Immature natural killer cell (primary cell): ENCODE measurements at regions not wholly inside any gene's neighbourhood (a gene's known extent, or its start where the extent isn't known, plus 50 kb on each side); places are given as distances from the start of the nearest gene placed in this dataset.

Experiments
- DNase-seq, 3 donors: peaks; one replicate each; pipeline ENCODE4 v3.0.0; 2022; ENCODE audit warnings: mixed read lengths in 1 of 3
- H3K27ac Mint-ChIP-seq, 6 donors: one replicate each; pipeline ENCODE4 v1.8.0; 2020; ENCODE audit warnings: mixed read lengths in 6 of 6, mild to moderate bottlenecking in 5 of 6, inconsistent platforms in 4 of 6, moderate library complexity in 3 of 6
- H3K27me3 Mint-ChIP-seq, 3 donors: one replicate each; pipeline ENCODE4 v1.8.0; 2020 to 2021; ENCODE audit warnings: low read depth in 3 of 3, mild to moderate bottlenecking in 3 of 3, mixed read lengths in 3 of 3, moderate library complexity in 3 of 3, inconsistent platforms in 1 of 3
- H3K36me3 Mint-ChIP-seq, 3 donors: one replicate each; pipeline ENCODE4 v1.8.0; 2020; ENCODE audit warnings: mixed read lengths in 3 of 3, inconsistent platforms in 2 of 3, mild to moderate bottlenecking in 2 of 3
- H3K4me1 Mint-ChIP-seq, 2 donors: one replicate each; pipeline ENCODE4 v1.8.0; 2020; ENCODE audit warnings: inconsistent platforms in 2 of 2, mild to moderate bottlenecking in 2 of 2, mixed read lengths in 2 of 2, moderate library complexity in 1 of 2
- H3K4me3 Mint-ChIP-seq, 5 donors: one replicate each; pipeline ENCODE4 v1.8.0; 2020; ENCODE audit warnings: mild to moderate bottlenecking in 5 of 5, mixed read lengths in 5 of 5, inconsistent platforms in 3 of 5, moderate library complexity in 3 of 5
- H3K9me3 Mint-ChIP-seq, 6 donors: one replicate each; pipeline ENCODE4 v1.8.0; 2020; ENCODE audit warnings: mild to moderate bottlenecking in 6 of 6, mixed read lengths in 6 of 6, inconsistent platforms in 4 of 6, moderate library complexity in 3 of 6

DNA sequence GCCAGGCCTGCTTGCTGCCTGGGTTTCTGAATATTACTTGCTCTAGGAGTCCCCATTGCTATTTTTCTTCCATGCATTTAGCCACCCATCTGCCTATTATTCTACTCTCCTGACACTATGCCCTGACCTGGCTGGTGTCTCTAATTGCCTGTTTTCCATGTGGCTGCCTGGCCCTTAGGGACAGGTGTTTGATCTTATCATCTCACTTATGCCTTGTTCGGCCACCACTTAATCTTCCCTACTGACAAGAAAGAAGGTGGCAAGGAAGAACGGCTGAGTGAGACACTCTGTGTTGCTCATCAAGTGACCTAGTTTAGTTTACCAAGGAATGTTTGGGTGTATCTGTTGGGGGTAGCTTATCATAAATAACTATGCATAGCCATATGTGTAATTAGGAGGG lies 50.4 kb upstream of the RAPH1 start:
- no peaks in the 10 kb centered on the region for H3K36me3 Mint-ChIP-seq
- peaks cover 0 to 8% of the 10 kb centered on the region in 2 donors for H3K4me1 Mint-ChIP-seq
- peaks cover 0 to under 1% (median 0%) of the 10 kb centered on the region in 6 donors for H3K9me3 Mint-ChIP-seq
- no peak overlapping the region for H3K4me3 Mint-ChIP-seq
- no peak for DNase-seq
- H3K27me3 Mint-ChIP-seq = peaks cover 0 to 3% (median 3%) of the 10 kb centered on the region in 3 donors
- no peak overlapping the region for H3K27ac Mint-ChIP-seq

DNA sequence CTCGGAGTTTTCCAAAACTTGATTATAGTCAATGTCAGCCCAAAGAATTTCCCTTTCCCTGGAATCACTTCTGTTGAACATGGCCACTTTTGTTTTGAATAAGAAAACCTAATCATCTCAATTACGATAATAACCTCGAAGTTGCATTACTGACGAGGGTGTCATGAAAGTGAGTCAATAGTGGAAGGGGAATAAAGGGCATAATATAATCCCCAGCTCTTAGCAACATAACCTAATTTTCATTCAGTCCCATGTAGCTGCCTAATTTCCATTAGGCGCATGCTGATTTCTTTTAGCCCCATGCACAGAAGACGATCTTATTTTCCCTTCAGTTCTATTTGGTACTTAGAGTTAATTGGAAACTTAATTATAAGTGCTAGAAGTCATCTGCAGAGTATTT lies 51.1 kb upstream of the RAPH1 start:
- H3K36me3 Mint-ChIP-seq = no peaks in the 10 kb centered on the region
- no peak overlapping the region for H3K27ac Mint-ChIP-seq
- no peak for DNase-seq
- peaks cover 0 to 4% (median 3%) of the 10 kb centered on the region in 3 donors for H3K27me3 Mint-ChIP-seq
- H3K9me3 Mint-ChIP-seq = peaks cover 0 to 2% (median 0%) of the 10 kb centered on the region in 6 donors
- H3K4me1 Mint-ChIP-seq = peaks cover 0 to 8% of the 10 kb centered on the region in 2 donors
- H3K4me3 Mint-ChIP-seq = no peak overlapping the region

DNA sequence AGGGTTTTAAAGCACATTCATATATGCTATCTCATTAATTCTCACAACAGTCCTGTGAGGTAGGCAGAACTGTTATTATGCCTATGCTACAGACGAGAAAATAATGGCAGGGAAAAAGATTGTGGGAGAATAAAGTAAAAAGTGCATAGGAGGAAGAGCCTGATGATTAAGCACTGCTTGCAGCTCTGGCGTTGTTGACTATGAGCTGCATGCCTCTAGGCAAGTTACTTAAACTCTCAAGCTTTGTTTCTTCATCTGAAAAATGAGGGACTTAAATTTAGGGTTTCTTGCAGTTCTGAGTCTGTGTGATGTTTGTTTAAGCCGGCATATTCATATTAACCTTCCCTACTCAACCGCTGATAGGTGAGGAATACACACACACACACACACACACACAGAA lies 51.6 kb upstream of the RAPH1 start:
- Mint-ChIP-seq H3K27ac (no peak overlapping the region), H3K9me3 (peaks cover 0 to 2% (median 0%) of the 10 kb centered on the region in 6 donors), H3K4me3 (no peak overlapping the region), H3K4me1 (peaks cover 0 to 8% of the 10 kb centered on the region in 2 donors), H3K36me3 (no peaks in the 10 kb centered on the region), H3K27me3 (peaks cover 0 to 5% (median 3%) of the 10 kb centered on the region in 3 donors)
- DNase-seq = no peak

DNA sequence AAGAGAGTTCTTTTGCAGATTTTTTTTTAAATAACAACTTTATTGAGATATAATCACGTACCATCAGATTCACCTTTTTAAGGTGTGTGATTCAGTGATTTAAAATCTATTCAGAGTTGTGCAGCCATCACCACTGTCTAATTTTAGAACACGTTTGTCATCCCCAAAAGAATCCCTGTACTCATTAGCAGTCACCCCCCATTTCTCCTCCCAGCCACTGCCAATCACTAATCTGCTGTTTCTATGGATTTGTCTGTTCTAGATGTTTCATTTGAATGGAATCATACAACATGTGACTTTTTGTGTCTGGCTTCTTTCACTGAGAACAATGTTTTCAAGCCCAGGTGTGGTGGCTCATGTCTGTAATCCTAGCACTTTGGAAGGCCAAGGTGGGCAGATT lies 55.4 kb upstream of the RAPH1 start:
- Mint-ChIP-seq H3K9me3 (peaks cover 0 to 2% (median 0%) of the 10 kb centered on the region in 6 donors), H3K4me1 (no peaks in the 10 kb centered on the region), H3K4me3 (no peak overlapping the region), H3K36me3 (no peaks in the 10 kb centered on the region), H3K27me3 (peaks cover 2 to 5% (median 5%) of the 10 kb centered on the region in 3 donors), H3K27ac (no peak overlapping the region)
- no peak for DNase-seq

DNA sequence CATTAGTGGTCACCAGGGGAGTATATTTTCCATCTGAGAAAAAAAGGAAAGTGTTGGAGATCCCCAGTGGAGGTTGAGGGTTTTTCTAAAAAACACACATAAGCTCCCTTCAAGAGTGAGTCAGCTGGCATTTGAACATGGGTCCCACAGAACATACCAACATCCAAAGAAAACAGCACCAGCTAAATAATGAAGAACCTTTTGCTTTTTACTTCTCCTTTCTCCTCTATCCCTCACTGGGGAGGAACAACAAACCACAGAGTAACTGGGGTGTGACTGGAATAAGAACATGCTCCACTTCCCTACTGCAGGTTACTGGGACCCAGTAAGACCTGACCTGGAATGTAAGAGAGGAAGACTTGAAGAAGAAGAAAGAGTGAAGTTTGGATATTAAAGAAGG lies 56.5 kb upstream of the RAPH1 start:
- H3K27ac Mint-ChIP-seq = no peak overlapping the region

DNA sequence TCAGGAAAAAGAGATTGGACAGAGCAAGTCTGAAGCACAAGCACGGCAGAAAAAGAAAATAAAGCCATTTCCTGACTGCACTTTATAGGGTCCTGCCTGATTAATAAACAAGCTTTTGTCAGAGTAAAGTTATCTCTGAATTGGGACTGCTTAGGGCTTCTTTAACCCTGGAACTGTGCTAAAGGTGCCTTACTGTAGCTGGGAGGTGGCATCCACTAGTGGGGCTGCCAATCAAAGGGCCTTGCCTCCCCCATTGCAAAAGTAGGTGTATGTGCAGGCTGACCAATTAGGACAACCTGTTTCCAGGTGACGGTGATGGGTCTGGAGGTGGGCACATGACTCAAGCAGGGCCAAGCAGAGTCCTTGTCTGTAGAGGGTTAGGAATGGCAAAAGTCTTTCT lies 57.4 kb upstream of the RAPH1 start:
- peaks cover 0 to 2% (median 0%) of the 10 kb centered on the region in 6 donors for H3K9me3 Mint-ChIP-seq
- no peaks in the 10 kb centered on the region for H3K4me1 Mint-ChIP-seq
- H3K4me3 Mint-ChIP-seq = no peak overlapping the region
- peaks cover 0 to 4% (median 0%) of the 10 kb centered on the region in 3 donors for H3K36me3 Mint-ChIP-seq
- peaks cover 4 to 6% (median 4%) of the 10 kb centered on the region in 3 donors for H3K27me3 Mint-ChIP-seq
- DNase-seq = no peak
- no peak overlapping the region for H3K27ac Mint-ChIP-seq

More for the DNA sequence above, 56.5 kb upstream of the RAPH1 start:
- peaks cover 0 to 2% (median 0%) of the 10 kb centered on the region in 6 donors for H3K9me3 Mint-ChIP-seq
- H3K36me3 Mint-ChIP-seq = no peaks in the 10 kb centered on the region
- H3K4me1 Mint-ChIP-seq = no peaks in the 10 kb centered on the region
- no peak for DNase-seq
- H3K4me3 Mint-ChIP-seq = no peak overlapping the region
- H3K27me3 Mint-ChIP-seq = peaks cover 2 to 6% (median 6%) of the 10 kb centered on the region in 3 donors

DNA sequence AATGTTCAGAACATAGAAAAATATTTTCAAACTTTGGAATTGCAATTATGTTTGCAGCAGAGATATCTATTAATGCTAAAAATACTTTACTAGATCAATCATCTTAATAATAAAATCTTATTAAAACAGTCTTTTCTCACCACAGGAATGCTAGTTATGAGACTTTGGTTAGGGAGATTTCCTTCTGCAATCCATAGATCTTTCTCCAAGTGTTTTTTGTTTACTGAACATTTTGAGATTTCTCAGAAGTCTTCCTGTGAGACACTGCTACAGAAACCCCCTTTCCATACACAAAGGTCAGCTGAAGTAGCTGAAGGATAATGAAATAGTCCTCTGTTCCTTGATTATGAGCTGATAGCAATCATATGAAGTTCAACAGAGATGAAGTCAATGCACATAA lies 59.4 kb upstream of the RAPH1 start:
- H3K4me1 Mint-ChIP-seq = peaks cover 6 to 9% of the 10 kb centered on the region in 2 donors
- no peak overlapping the region for H3K27ac Mint-ChIP-seq
- DNase-seq = no peak
- H3K9me3 Mint-ChIP-seq = peaks cover 0 to 4% (median 0%) of the 10 kb centered on the region in 6 donors
- H3K4me3 Mint-ChIP-seq = no peak overlapping the region
- peaks cover 0 to 4% (median 0%) of the 10 kb centered on the region in 3 donors for H3K36me3 Mint-ChIP-seq
- H3K27me3 Mint-ChIP-seq = peaks cover 4 to 9% (median 4%) of the 10 kb centered on the region in 3 donors

DNA sequence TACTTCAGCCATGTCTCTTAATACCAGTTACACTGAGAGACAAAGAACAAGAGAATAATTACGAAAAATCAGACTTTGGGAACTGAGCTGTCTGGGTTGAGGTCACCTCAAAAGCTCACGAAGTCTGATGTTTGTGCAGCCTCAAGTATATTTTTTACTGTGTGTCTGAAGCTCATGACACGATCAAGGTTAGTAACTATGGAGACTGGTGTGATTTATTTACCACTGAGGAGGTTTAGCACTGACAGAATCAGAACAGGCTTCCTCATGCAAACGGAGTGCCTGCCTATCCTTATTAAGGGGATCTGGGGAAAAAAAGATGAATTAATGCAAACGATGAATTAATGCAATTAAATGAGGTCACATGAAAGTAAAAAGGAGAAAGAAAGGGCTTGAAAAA lies 61.1 kb upstream of the RAPH1 start:
- Mint-ChIP-seq H3K9me3 (peaks cover 0 to 1% (median 0%) of the 10 kb centered on the region in 6 donors), H3K36me3 (peaks cover 0 to 4% (median 0%) of the 10 kb centered on the region in 3 donors), H3K4me3 (no peak overlapping the region), H3K27me3 (peaks cover 5 to 7% (median 6%) of the 10 kb centered on the region in 3 donors), H3K4me1 (peaks cover 6 to 9% of the 10 kb centered on the region in 2 donors), H3K27ac (no peak overlapping the region)
- no peak for DNase-seq

DNA sequence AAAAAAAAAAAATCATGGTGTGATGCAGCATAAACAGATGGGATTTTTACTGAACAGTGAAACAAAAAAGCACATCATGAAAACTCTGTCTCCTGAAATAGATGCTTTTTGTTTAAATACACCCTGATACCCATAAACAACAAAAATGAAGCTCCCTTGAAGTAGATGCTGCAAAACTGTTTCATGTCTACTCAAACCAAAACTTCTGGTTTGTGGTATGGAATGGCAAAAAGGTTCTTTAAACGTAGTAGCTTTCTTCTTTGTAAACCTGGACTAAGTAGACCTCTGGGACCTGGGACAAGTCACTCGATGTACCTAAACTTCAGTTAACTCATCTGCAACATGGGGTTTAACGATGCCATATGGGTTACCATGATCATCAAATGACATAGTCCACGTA lies 64.4 kb upstream of the RAPH1 start:
- Mint-ChIP-seq H3K4me1 (peaks cover 6 to 9% of the 10 kb centered on the region in 2 donors), H3K27me3 (peaks cover 5 to 8% (median 6%) of the 10 kb centered on the region in 3 donors), H3K27ac (no peak overlapping the region), H3K36me3 (peaks cover 0 to 4% (median 0%) of the 10 kb centered on the region in 3 donors), H3K9me3 (peaks cover 0 to 1% (median 0%) of the 10 kb centered on the region in 6 donors), H3K4me3 (no peak overlapping the region)
- no peak for DNase-seq

DNA sequence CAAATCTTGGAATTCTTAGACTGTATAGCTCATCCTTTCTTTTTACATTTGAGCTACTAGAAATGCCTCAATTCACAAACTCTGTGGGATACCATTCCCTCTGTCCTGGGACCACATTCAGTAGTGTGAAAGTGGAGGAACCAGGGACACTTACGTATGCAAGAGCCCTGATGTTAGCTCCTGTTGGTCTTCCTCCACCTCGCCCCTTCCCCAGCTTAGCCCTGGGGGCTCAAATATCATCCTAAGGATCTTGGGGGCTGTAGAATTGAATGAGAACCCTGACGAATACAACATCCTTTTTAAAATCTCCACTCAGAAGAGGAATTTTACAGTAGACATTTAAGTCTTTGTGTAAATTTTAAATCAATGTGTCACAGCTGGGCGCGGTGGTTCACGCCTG lies 65.2 kb upstream of the RAPH1 start:
- Mint-ChIP-seq H3K27me3 (peaks cover 6 to 8% (median 7%) of the 10 kb centered on the region in 3 donors), H3K27ac (no peak overlapping the region), H3K4me1 (peaks cover 6 to 9% of the 10 kb centered on the region in 2 donors), H3K9me3 (peaks cover 0 to 1% (median 0%) of the 10 kb centered on the region in 6 donors), H3K36me3 (peaks cover 0 to 4% (median 0%) of the 10 kb centered on the region in 3 donors), H3K4me3 (no peak overlapping the region)
- DNase-seq = no peak

DNA sequence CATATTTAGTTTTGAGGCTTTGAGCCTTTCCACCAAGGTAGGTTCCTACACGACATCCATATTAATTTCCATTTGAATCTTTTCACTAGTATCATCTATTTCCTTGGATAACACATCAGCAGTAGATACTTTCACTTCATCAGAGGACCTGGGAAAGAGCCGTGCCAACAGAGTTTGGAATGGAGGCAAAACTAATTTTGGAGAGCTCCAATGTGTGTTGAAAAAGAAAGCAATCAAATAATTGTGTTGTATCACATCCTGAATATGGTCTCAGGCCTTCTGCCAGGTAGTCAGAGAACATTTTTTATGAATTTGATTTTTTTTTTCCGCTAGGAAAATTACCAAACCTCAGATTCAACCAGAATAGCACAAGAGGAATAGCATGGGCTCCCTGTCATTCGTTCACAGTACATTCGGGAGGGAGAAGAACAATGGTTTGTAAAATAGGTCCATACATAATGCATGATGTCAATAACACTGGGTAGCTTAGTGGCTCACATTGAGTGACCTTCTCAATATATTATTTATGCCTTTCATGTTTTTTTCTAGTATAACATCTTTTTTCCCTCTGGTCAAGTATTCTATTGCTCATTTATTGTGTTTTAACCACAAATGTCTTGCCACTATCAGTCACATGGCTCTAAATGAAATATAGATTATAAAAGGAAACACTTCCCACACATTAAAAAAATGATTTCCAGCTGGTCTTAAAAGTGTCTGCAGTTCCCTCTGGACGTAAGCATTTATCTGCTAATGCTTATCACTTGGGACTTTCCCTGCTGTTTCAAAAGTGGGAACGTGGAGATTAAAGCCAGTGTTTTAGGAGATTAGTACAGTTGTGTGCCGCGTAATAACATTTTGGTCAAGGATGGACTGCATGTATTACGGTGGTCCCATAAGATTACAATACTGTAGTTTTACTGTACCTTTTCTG lies 68.6 kb upstream of the RAPH1 start:
- DNase-seq = no peak
- Mint-ChIP-seq H3K27ac (no peak overlapping the region), H3K4me3 (no peak overlapping the region), H3K9me3 (no peaks in the 10 kb centered on the region), H3K4me1 (no peaks in the 10 kb centered on the region), H3K36me3 (no peaks in the 10 kb centered on the region), H3K27me3 (peaks cover 4 to 8% (median 6%) of the 10 kb centered on the region in 3 donors)

DNA sequence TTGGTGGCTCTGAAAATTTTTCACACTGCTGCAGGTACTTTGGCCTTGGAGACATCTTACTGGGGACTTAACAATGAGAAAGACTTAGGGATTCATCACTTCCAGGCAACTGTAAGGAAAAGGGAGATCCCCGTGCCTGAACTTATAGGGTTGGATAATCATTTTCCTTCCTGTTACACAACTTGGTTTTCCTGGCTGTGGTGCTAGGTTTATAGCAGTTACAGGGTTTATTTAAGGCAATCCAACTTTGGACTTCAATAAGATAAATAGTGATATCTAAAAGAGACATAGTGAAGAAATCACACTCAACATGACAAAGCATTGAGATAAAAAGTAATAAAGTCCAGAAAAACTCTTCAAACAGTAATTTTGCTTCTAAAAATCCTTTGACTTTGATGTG lies 70.2 kb upstream of the RAPH1 start:
- no peak overlapping the region for H3K4me3 Mint-ChIP-seq
- no peak for DNase-seq
- H3K4me1 Mint-ChIP-seq = no peaks in the 10 kb centered on the region
- H3K27me3 Mint-ChIP-seq = peaks cover 3 to 4% (median 4%) of the 10 kb centered on the region in 3 donors
- peak overlapping the region in 1 of 6 donors; percentile 40 for H3K27ac Mint-ChIP-seq
- H3K36me3 Mint-ChIP-seq = no peaks in the 10 kb centered on the region
- no peaks in the 10 kb centered on the region for H3K9me3 Mint-ChIP-seq

DNA sequence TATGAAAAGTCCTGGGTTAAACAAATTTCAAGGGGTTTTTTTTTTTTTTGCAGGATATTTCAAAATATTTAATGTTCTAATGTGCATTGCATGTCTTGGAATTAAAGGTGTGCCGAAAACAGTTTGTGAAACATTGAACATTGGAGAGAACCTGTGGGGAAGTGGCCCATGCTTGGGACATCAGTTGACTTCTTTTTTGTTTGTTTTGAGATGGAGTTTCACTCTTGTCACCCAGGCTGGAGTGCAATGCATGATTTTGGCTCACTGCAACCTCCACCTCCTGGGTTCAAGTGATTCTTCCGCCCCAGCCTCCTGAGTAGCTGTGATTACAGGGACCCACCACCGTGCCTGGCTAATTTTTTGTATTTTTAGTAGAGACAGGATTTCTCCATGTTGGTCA lies 71.0 kb upstream of the RAPH1 start:
- Mint-ChIP-seq H3K4me1 (no peaks in the 10 kb centered on the region), H3K27ac (no peak overlapping the region), H3K4me3 (no peak overlapping the region), H3K36me3 (no peaks in the 10 kb centered on the region), H3K27me3 (peaks cover 2 to 4% (median 3%) of the 10 kb centered on the region in 3 donors), H3K9me3 (no peaks in the 10 kb centered on the region)
- DNase-seq = no peak

DNA sequence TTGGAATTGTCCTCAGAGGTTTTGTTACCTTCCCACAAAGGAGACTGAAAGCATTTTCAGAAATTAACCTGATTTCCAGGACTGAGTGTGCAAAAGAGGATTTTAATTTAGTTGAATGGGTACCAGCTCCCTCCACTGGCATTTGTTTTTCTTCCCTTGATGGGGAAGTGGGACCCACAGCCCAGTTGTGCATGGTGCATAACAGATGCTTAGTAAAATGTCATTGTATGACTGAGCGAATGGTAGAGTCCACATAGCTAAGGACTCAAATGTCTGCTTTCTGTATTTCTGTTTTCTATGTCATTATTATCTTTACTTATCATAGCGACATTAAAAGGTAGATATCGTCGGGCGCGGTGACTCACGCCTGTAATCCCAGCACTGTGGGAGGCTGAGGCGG lies 75.5 kb upstream of the RAPH1 start:
- Mint-ChIP-seq H3K9me3 (no peaks in the 10 kb centered on the region), H3K4me1 (no peaks in the 10 kb centered on the region), H3K4me3 (no peak overlapping the region), H3K36me3 (no peaks in the 10 kb centered on the region), H3K27ac (no peak overlapping the region), H3K27me3 (peaks cover 0 to 6% (median 2%) of the 10 kb centered on the region in 3 donors)
- DNase-seq = no peak
